SHP77 treated with DMSO at 0.1 percent for 48 hours (cell line): ENCODE measurements at regions not wholly inside any gene's neighbourhood (a gene's known extent, or its start where the extent isn't known, plus 50 kb on each side); places are given as distances from the start of the nearest gene placed in this dataset.
"Not testable (repeated sequence)": the region's sequence is repeated elsewhere in the genome, so short reads cannot be mapped to it uniquely, and the experiment has no call there.

Experiments
- DNase-seq: peaks from one replicate; lab custom pipeline; 2025; lab: John Stamatoyannopoulos, UW

GRCh38 chr13:50417597-50417996 lies 402.4 kb downstream of the KCNRG start:
- no peak for DNase-seq

- DNase-seq = no peak
These were observed 404.2 kb downstream of the KCNRG start for GRCh38 chr13:50419331-50419865.

GRCh38 chr13:50419896-50420295 lies 404.7 kb downstream of the KCNRG start:
- no peak for DNase-seq

GRCh38 chr13:50420718-50421472 lies 405.7 kb downstream of the KCNRG start:
- no peak for DNase-seq

GRCh38 chr13:50421473-50422130 lies 406.4 kb downstream of the KCNRG start:
- no peak for DNase-seq

- no peak for DNase-seq
These were observed 407.2 kb downstream of the KCNRG start for GRCh38 chr13:50422181-50423148.

GRCh38 chr13:50424993-50425392 lies 409.7 kb downstream of the KCNRG start:
- no peak for DNase-seq

- DNase-seq = no peak
These were observed 410.5 kb downstream of the KCNRG start for GRCh38 chr13:50425772-50426171.

GRCh38 chr13:50426927-50427326 lies 411.7 kb downstream of the KCNRG start:
- DNase-seq = no peak

- DNase-seq = not testable (repeated sequence)
These were observed 412.3 kb downstream of the KCNRG start for GRCh38 chr13:50427511-50427910.

- DNase-seq = no peak
These were observed 413.1 kb downstream of the KCNRG start for GRCh38 chr13:50428183-50428877.

GRCh38 chr13:50435011-50435410 lies 408.5 kb downstream of the DLEU7 start:
- DNase-seq = no peak

GRCh38 chr13:50437252-50437651 lies 406.2 kb downstream of the DLEU7 start:
- no peak for DNase-seq

- no peak for DNase-seq
These were observed 405.1 kb downstream of the DLEU7 start for GRCh38 chr13:50438351-50438750.

GRCh38 chr13:50441130-50441529 lies 402.4 kb downstream of the DLEU7 start:
- no peak for DNase-seq

- no peak for DNase-seq
These were observed 398.8 kb downstream of the DLEU7 start for GRCh38 chr13:50444726-50445125.

GRCh38 chr13:50446611-50447010 lies 396.9 kb downstream of the DLEU7 start:
- DNase-seq = no peak

GRCh38 chr13:50448535-50448998 lies 394.9 kb downstream of the DLEU7 start:
- peak; percentile 65 for DNase-seq

- no peak for DNase-seq
These were observed 394.0 kb downstream of the DLEU7 start for GRCh38 chr13:50449465-50449864.

- no peak for DNase-seq
These were observed 393.2 kb downstream of the DLEU7 start for GRCh38 chr13:50450279-50450678.

GRCh38 chr13:50451609-50452008 lies 391.9 kb downstream of the DLEU7 start:
- no peak for DNase-seq
